Non-pigmented ciliary epithelial cell (primary cell): ENCODE measurements at regions not wholly inside any gene's neighbourhood (a gene's known extent, or its start where the extent isn't known, plus 50 kb on each side); places are given as distances from the start of the nearest gene placed in this dataset.

Experiments used
- DNase-seq: peaks from one replicate; pipeline ENCODE4 v3.0.0-alpha.2; 2010; ENCODE audit warnings: low read depth

DNA sequence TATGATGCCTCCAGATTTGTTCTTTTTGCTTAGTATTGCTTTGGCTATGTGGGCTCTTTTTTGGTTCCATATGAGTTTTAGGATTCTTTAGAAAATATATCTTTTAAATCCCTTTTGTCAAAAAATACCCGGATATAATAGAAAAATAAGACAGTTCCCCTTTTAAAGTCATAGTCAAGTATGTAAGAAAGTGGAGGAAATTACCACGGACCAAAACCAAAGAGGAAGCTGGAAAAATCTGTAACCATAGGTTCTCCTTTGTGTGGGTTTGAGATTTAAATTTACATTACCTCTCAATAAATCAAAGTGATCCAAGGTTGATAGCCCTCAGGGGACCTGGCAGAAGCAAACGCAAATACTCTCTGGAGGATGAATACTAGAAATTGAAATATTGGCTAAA is 58.3 kb upstream of the PACRGL start:
- DNase-seq, result no peak

DNA sequence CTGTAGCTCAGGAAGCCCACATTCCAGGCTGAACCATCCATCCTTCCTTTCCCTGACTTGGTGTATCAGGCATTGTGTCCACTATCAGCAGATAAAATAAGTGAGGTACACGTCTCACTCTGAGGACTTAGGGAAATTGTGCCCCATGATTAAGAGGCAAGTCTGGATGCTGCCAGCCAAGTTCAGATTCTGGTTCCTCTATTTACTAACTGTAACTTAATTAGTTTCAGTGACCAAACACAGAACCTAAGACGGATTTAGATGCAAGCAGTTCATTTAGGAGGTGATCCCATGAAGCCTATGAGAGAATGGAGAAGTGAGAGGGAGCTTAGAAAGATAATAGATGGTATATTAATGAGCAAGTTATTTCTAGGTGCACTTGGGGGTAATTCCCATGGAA is 56.6 kb upstream of the PACRGL start:
- DNase-seq, result no peak

DNA sequence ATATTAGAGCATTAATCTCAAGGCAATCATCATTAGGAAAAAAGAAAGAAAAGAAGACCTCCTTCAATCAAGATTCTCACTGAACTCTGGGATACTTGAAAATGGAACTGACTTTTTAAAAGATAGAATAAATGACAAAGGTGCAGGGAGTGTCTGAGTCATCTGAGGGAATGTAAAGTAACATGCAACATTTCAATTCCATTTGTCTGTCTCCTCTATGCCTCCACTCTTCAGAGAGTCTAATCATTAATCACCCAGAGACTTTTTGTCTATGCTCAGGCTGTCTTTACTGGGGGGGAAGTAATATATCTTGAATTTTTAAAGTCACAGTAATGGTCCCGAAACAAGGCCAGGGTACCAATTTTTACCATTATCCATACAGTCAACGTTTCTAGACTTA is 55.0 kb upstream of the PACRGL start:
- DNase-seq, result no peak

DNA sequence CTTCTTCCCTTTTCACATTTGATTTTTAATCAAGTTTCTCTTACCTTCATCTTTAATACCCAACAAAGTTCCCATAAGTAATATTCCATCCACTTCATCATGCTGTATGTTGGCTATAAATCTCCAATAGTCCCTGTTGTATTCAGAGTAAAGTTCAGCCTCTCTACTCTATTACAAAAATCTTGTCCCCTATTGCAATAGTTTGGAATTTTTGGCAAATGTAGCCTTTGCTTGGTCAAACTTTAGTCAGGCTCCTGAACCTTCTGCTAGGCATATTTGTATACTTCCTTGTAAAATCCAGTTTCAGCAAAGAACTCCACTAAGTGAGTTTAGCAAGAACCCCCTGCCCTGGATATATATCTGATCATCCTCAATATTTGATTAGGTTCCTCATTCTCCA is 54.0 kb upstream of the PACRGL start:
- DNase-seq, result no peak
